Suprapubic skin (tissue), 4 donors: ENCODE measurements at regions not wholly inside any gene's neighbourhood (a gene's known extent, or its start where the extent isn't known, plus 50 kb on each side); places are given as distances from the start of the nearest gene placed in this dataset.

Source experiments
- CTCF ChIP-seq, 2 donors: fragments of 200-600 bp in 1 of 2; fragments of 450-650 bp in 1 of 2; sonication (generic) in 1 of 2; IDR thresholded peaks; one replicate each; pipeline ENCODE4 v1.5.1; 2016 to 2019; ENCODE audit warnings: antibody characterized with exemption in 2 of 2, mild to moderate bottlenecking in 1 of 2, moderate library complexity in 1 of 2
- EP300 ChIP-seq: sonication (generic); formaldehyde crosslinking; IDR thresholded peaks from one replicate; pipeline ENCODE4 v1.6.1; 2017; ENCODE audit warnings: antibody characterized with exemption
- POLR2A ChIP-seq, 2 donors: fragments of 450-650 bp; IDR thresholded peaks; one replicate each; pipeline ENCODE4 v1.6.1; 2017; ENCODE audit warnings: antibody characterized with exemption in 2 of 2, mild to moderate bottlenecking in 2 of 2, moderate library complexity in 2 of 2
- POLR2AphosphoS5 ChIP-seq, 3 donors: sonication (generic); formaldehyde crosslinking; IDR thresholded peaks; one replicate each; pipeline ENCODE4 v1.6.1; 2017; ENCODE audit warnings: antibody characterized with exemption in 3 of 3

DNA sequence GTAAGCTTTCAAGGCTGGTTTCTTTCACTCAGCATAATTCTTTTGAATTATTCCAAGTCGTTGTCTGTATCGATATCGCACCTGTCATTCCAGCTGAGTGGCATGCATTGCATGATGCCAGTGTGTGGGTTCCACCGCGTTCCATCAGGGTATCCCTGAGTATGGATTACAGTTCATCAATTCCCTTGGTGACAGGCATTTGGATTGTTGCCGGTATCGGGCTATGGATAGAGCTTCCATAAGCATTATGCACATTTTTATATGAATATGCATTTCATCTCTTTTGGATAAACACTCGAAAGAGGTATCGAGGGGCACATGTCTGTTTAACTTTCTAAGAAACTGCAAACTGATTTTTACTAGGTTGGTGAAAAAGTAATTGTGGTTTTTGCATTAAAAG is 698.8 kb downstream of the BRD1 start:
- no peak for TF ChIP-seq CTCF (IDR thresholded peaks at IDR 0.05)
- no peak for TF ChIP-seq EP300
- TF ChIP-seq POLR2A (IDR thresholded peaks at IDR 0.05) = no peak
- no peak for TF ChIP-seq POLR2AphosphoS5 (IDR thresholded peaks at IDR 0.05)
